Endothelial cell of umbilical vein (primary cell): ENCODE measurements at regions not wholly inside any gene's neighbourhood (a gene's known extent, or its start where the extent isn't known, plus 50 kb on each side); places are given as distances from the start of the nearest gene placed in this dataset.

ENCODE experiments used
- BruUV-seq: library from RNA; stranded (reverse); fragments of 400-500 nt; replicated peaks from 2 replicates; lab custom pipeline; 2021; lab: Mats Ljungman, UMichigan
- CTCF ChIA-PET: fragments of 300-600, 350-600 bp; sonication (Branson Sonifier 250); formaldehyde crosslinking; loops from one replicate; lab custom pipeline; 2021; ENCODE audit warnings: antibody characterized with exemption, inconsistent platforms; lab: Charles Lee
- POLR2A ChIA-PET: fragments of 300-600, 350-600 bp; sonication (Branson Sonifier 250); formaldehyde crosslinking; loops from one replicate; lab custom pipeline; 2021; ENCODE audit warnings: antibody characterized with exemption, inconsistent platforms; lab: Charles Lee
- DNase-seq: peaks from one replicate; pipeline ENCODE4 v3.0.0-alpha.2; 2011; ENCODE audit warnings: low read depth, low spot score
- FAIRE-seq: peaks from 2 replicates; lab custom pipeline; 2011; peaks lifted over from hg19 to GRCh38; lab: Jason Lieb, UNC
- H2AFZ ChIP-seq: 2 replicates; pipeline ENCODE4 v1.6.0; 2012; ENCODE audit warnings: low read depth, low read length, control low read depth, inconsistent platforms
- H3K27ac ChIP-seq: 2 replicates; pipeline ENCODE4 v1.5.1; 2011; ENCODE audit warnings: low read depth, mild to moderate bottlenecking, control low read depth, low read length, moderate library complexity; ENCODE audit not compliant: insufficient read depth
- H3K27me3 ChIP-seq, 2 experiments: 2 replicates each; pipeline versions ENCODE4 v1.6.0 to v1.6.1; 2011; ENCODE audit warnings: low read length in 2 of 2, mixed read lengths in 1 of 2; ENCODE audit not compliant: control insufficient read depth in 2 of 2, insufficient read depth in 2 of 2
- H3K36me3 ChIP-seq, 2 experiments: 2 replicates in 1 of 2; 3 replicates in 1 of 2; pipeline ENCODE4 v1.5.1; 2011; ENCODE audit warnings: low read length in 2 of 2, mild to moderate bottlenecking in 1 of 2, moderate library complexity in 1 of 2; ENCODE audit not compliant: control insufficient read depth in 2 of 2, insufficient read depth in 2 of 2; ENCODE audit errors: extremely low read depth in 1 of 2
- H3K4me1 ChIP-seq: 3 replicates; pipeline ENCODE4 v1.5.1; 2011; ENCODE audit warnings: mild to moderate bottlenecking, low read length; ENCODE audit not compliant: control insufficient read depth, insufficient read depth; ENCODE audit errors: extremely low read depth
- H3K4me2 ChIP-seq: 2 replicates; pipeline ENCODE4 v1.6.1; 2011; ENCODE audit warnings: low read length, control low read depth, mixed read lengths; ENCODE audit not compliant: insufficient read depth
- H3K4me3 ChIP-seq, 3 experiments: fragments of 200-600 bp in 1 of 3; sonication (generic), shearing (Covaris generic) in 1 of 3; replicated peaks in 1 of 3; 2 replicates each; pipeline ENCODE4 v1.5.1; 2011 to 2016; ENCODE audit warnings: control low read depth in 3 of 3, low read length in 3 of 3, mild to moderate bottlenecking in 2 of 3, inconsistent platforms in 1 of 3, low read depth in 1 of 3, moderate library complexity in 1 of 3; ENCODE audit not compliant: insufficient read depth in 1 of 3
- H3K79me2 ChIP-seq: 2 replicates; pipeline ENCODE4 v1.6.0; 2012; ENCODE audit warnings: low read length, inconsistent platforms; ENCODE audit not compliant: control insufficient read depth, insufficient read depth
- H3K9ac ChIP-seq: replicated peaks from 2 replicates; pipeline ENCODE3; 2011; ENCODE audit warnings: low read length, control low read depth; ENCODE audit not compliant: insufficient read depth; ENCODE audit errors: extremely low read depth
- H3K9me1 ChIP-seq: replicated peaks from 3 replicates; pipeline ENCODE4 v1.6.0; 2011; ENCODE audit warnings: mild to moderate bottlenecking, low read length; ENCODE audit not compliant: control insufficient read depth, insufficient read depth; ENCODE audit errors: extremely low read depth
- H3K9me3 ChIP-seq: replicated peaks from 2 replicates; pipeline ENCODE4 v1.5.1; 2012; ENCODE audit warnings: low read length, inconsistent platforms; ENCODE audit not compliant: control insufficient read depth, insufficient read depth
- H4K20me1 ChIP-seq: replicated peaks from 2 replicates; pipeline ENCODE3; 2011; ENCODE audit warnings: mild to moderate bottlenecking, low read length; ENCODE audit not compliant: control insufficient read depth, insufficient read depth; ENCODE audit errors: extremely low read depth
- EZH2 ChIP-seq: IDR thresholded peaks from 2 replicates; pipeline ENCODE4 v1.6.1; 2012; ENCODE audit warnings: borderline replicate concordance, low read depth, mild to moderate bottlenecking, moderate library complexity, low read length, inconsistent platforms; ENCODE audit not compliant: severe bottlenecking
- GATA2 ChIP-seq: IDR thresholded peaks from 2 replicates; pipeline ENCODE4 v1.7.0; 2011; ENCODE audit warnings: low read depth, mild to moderate bottlenecking, moderate library complexity, mixed read lengths, low read length; ENCODE audit not compliant: insufficient read length, insufficient read depth
- JUN ChIP-seq: IDR thresholded peaks from 2 replicates; pipeline ENCODE4 v1.6.1; 2011; ENCODE audit warnings: borderline replicate concordance, low read depth; ENCODE audit not compliant: insufficient read length, insufficient read depth
- MYC ChIP-seq: IDR thresholded peaks from one replicate; pipeline ENCODE4 v1.6.1; 2011; ENCODE audit warnings: mild to moderate bottlenecking, low read depth, low read length
- POLR2A ChIP-seq: IDR thresholded peaks from 2 replicates; pipeline ENCODE4 v1.6.1; 2012; ENCODE audit warnings: low read depth, mild to moderate bottlenecking, control low read depth, low read length
- POLR2AphosphoS5 ChIP-seq: IDR thresholded peaks from 2 replicates; pipeline ENCODE4 v1.6.1; 2012; ENCODE audit warnings: low read depth, mild to moderate bottlenecking, control low read depth, low read length, moderate library complexity; ENCODE audit not compliant: insufficient read depth
- dilution Hi-C: fragments of 300-500 bp; cut with MboI; formaldehyde crosslinking; loops from one replicate; pipeline ENCODE4 v1.15.0; 2019; ENCODE audit warnings: low sequenced_read_pairs; ENCODE audit not compliant: extremely low pct_ligation_motif_present
- intact Hi-C: fragments of 100-400 bp; cut with micrococcal nuclease; formaldehyde crosslinking; loops from one replicate; pipeline ENCODE4 v1.10.0; 2022
- TF ChIP-seq, protein P1 (sequence below), 2 donors: IDR thresholded peaks; 1 replicate in 1 of 2; 2 replicates in 1 of 2; pipeline ENCODE4 v1.5.1; 2011; ENCODE audit warnings: low read length in 2 of 2, mild to moderate bottlenecking in 2 of 2, moderate library complexity in 2 of 2, control low read depth in 1 of 2, inconsistent platforms in 1 of 2, low read depth in 1 of 2; ENCODE audit not compliant: insufficient read depth in 1 of 2; ENCODE audit errors: extremely low read depth in 1 of 2

DNA sequence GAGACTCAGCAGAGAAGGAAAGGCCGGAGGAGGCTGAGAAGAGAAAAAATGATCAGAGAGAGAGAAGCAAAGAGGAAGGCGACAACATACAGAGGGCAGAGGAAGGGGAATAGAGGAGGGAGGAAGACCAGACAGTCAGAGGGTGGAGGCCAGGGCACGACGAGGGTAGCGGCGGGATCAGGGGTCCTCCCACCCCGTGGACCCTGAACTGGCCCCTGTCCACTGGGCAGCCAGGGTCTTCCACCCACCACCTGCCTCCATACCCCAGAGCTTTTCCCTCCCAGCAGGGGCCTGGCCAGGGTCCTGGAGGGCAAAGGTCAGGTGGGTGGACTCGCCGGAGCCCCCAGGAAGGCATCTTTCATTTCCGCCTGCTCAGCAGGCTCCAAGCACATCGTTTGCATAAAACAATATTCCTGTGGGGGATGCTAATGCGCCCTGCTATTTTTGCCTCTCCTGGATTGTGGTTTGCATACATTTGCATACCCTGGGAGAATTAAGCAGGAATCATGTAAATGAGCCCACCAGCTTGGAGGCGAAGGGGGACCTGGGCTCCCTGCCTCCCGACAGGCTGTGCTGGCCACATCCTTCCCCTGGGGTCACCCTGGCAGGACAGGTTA is 394.1 kb downstream of the MN1 start:
- CTCF ChIA-PET = no interaction called here

More for the DNA sequence above, 394.1 kb downstream of the MN1 start:
- Histone ChIP-seq H3K27ac (no peak overlapping the region), H2AFZ (no peak overlapping the region), H3K9me1 (no peaks in the 10 kb centered on the region), H3K9ac (no peak overlapping the region), H3K36me3 (no peaks in the 10 kb centered on the region), H3K4me3 (no peak overlapping the region), H3K79me2 (no peaks in the 10 kb centered on the region), H3K4me1 (no peaks in the 10 kb centered on the region), H4K20me1 (no peaks in the 10 kb centered on the region), H3K4me2 (no peak overlapping the region), H3K27me3 (no peaks in the 10 kb centered on the region), H3K9me3 (no peaks in the 10 kb centered on the region)
- intact Hi-C loops = loop anchor here (5.0 to 10.0 kb wide), 2 partner anchors 170 to 597 kb away; no protein-coding TSS in a partner anchor
- TF ChIP-seq POLR2AphosphoS5 = no peak
- TF ChIP-seq JUN = no peak
- TF ChIP-seq EZH2 = no peak
- TF ChIP-seq GATA2 = no peak
- no peak for TF ChIP-seq POLR2A
- TF ChIP-seq, protein P1, sequence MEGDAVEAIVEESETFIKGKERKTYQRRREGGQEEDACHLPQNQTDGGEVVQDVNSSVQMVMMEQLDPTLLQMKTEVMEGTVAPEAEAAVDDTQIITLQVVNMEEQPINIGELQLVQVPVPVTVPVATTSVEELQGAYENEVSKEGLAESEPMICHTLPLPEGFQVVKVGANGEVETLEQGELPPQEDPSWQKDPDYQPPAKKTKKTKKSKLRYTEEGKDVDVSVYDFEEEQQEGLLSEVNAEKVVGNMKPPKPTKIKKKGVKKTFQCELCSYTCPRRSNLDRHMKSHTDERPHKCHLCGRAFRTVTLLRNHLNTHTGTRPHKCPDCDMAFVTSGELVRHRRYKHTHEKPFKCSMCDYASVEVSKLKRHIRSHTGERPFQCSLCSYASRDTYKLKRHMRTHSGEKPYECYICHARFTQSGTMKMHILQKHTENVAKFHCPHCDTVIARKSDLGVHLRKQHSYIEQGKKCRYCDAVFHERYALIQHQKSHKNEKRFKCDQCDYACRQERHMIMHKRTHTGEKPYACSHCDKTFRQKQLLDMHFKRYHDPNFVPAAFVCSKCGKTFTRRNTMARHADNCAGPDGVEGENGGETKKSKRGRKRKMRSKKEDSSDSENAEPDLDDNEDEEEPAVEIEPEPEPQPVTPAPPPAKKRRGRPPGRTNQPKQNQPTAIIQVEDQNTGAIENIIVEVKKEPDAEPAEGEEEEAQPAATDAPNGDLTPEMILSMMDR (IDR thresholded peaks at IDR 0.05; ENCODE audit: extremely low read depth in 1 of 2, insufficient read depth in 1 of 2, low read depth in 1 of 2, low read length in 2 of 2) = no peak
- TF ChIP-seq MYC = no peak
- POLR2A ChIA-PET = no interaction called here
- no TSS peak for BruUV-seq
- FAIRE-seq (no peak), DNase-seq (no peak)
- dilution Hi-C loops = no loop called here
